ENCODE measurements at regions not wholly inside any gene's neighbourhood (a gene's known extent, or its start where the extent isn't known, plus 50 kb on each side); places are given as distances from the start of the nearest gene placed in this dataset.

DNA sequence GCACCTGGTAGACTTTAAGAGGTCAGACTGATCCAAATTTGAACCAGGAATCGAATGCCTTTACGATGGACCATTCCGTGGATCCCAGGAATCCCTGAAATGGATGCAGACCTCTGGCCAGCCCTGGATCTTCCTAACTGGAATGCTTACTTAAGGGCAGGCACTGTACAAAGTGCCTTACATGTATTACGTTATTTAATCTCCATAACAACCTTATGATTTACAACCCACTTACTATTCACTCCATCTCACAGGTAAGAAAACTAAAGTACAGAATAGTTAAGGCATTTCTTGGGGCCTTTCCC lies 93.6 kb downstream of the HSPH1 start:
- Histone ChIP-seq H3K9me3 (no peaks in the 10 kb centered on the region), H3K36me3 (no peaks in the 10 kb centered on the region), H3K4me3 (no peak overlapping the region), H3K4me1 (peaks cover 0 to 12% (median 5%) of the 10 kb centered on the region in 3 donors), H3K27ac (no peak overlapping the region), H3K27me3 (no peaks in the 10 kb centered on the region)
- DNase-seq: no peak
- intact Hi-C loops (cut with DNase I): no loop called here
- TF ChIP-seq, protein P1, sequence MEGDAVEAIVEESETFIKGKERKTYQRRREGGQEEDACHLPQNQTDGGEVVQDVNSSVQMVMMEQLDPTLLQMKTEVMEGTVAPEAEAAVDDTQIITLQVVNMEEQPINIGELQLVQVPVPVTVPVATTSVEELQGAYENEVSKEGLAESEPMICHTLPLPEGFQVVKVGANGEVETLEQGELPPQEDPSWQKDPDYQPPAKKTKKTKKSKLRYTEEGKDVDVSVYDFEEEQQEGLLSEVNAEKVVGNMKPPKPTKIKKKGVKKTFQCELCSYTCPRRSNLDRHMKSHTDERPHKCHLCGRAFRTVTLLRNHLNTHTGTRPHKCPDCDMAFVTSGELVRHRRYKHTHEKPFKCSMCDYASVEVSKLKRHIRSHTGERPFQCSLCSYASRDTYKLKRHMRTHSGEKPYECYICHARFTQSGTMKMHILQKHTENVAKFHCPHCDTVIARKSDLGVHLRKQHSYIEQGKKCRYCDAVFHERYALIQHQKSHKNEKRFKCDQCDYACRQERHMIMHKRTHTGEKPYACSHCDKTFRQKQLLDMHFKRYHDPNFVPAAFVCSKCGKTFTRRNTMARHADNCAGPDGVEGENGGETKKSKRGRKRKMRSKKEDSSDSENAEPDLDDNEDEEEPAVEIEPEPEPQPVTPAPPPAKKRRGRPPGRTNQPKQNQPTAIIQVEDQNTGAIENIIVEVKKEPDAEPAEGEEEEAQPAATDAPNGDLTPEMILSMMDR (IDR thresholded peaks at IDR 0.05): no peak
- TF ChIP-seq POLR2A (IDR thresholded peaks at IDR 0.05): no peak
- WGBS, 2 donors: 33 to 37% methylated on average over 1 to 4 of the region's 4 CpGs

DNA sequence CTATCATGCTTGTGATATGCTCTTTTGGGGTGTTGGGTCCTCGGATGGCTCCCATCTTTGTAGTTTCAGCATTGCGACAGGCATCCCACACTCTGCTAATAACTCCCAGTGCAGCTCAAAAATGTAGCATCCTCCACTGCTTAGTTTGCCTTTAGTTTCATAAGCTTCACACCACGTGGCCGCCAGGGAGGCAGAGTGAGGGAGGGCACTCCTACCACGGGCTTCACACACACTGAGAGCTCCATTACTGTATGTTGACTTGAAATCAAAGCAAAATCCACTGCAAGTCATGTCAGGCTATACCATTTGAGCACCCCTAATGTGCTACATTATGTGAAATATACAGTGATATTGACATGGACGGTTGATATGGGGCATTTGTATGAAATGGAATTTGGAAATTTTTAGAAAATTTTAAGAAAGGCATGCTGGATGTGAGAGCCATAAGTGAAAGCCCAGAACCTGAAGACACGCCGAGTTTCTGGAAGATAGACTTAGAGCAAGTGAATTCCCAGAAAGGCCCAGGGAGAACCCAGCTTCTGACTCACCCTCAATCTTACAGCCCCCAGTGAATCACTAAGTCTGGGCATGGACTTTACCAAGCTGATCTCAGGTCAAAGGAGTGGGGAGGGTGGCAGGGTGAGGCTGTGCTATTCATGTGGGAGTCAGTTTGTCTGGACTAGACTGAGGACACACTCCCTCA lies 94.1 kb downstream of the HSPH1 start:
- no peak overlapping the region for H3K4me3 ChIP-seq
- TF ChIP-seq POLR2A (IDR thresholded peaks at IDR 0.05): no peak
- TF ChIP-seq, protein P1 (IDR thresholded peaks at IDR 0.05): no peak
- H3K9me3 ChIP-seq: no peaks in the 10 kb centered on the region
- no peaks in the 10 kb centered on the region for H3K36me3 ChIP-seq
- H3K4me1 ChIP-seq: peaks cover 0 to 12% (median 5%) of the 10 kb centered on the region in 3 donors
- H3K27ac ChIP-seq: no peak overlapping the region
- no peak for DNase-seq
- WGBS, 2 donors: 60 to 61% methylated on average over 6 to 8 of the region's 8 CpGs
- intact Hi-C loops (cut with DNase I): no loop called here
- no peaks in the 10 kb centered on the region for H3K27me3 ChIP-seq

DNA sequence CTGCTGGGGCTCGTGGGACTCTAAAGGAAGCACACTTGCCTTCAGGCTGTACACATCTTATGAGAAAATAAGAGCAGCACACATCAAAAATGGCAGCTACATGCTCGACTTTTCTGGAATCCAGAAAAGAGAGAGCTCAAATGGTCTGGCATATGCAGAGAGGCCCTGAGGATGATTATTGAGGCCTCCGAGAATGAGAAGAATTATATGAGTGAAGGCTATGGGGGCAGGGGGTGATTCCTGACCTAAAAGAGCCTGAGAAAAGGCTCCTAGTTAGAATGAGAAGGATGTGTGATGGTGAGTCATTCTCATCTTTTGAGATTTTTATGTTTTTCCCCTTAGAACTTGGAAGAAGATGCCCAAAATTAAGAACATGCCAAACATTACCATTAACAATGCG lies 97.1 kb downstream of the HSPH1 start:
- no peaks in the 10 kb centered on the region for H3K27me3 ChIP-seq
- H3K4me1 ChIP-seq: peaks cover 0 to 12% (median 5%) of the 10 kb centered on the region in 3 donors
- H3K27ac ChIP-seq: no peak overlapping the region
- WGBS, 2 donors: 78 to 81% methylated on average over 4 of the region's 4 CpGs
- no peaks in the 10 kb centered on the region for H3K36me3 ChIP-seq
- H3K4me3 ChIP-seq: no peak overlapping the region
- intact Hi-C loops (cut with DNase I): no loop called here
- no peak for DNase-seq
- H3K9me3 ChIP-seq: no peaks in the 10 kb centered on the region
- TF ChIP-seq, protein P1 (IDR thresholded peaks at IDR 0.05): no peak
- no peak for TF ChIP-seq POLR2A (IDR thresholded peaks at IDR 0.05)

DNA sequence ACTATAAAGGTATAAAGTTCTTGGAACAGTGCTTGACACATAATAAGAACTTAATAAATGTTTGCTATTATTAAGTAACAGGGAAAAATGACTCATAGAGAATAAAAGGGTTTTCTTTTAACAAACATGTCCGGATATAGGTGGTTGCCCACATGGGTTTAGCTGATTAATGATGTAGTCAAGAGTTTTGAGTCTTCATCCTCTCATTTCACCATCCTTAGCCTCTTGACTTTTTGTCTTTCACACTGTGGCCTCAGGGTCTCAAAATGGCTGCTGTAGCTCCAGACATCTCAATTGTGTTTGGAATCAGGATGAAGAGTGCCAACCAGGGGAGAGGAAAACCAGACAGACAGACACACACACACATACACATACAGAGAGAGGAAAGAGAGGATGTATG lies 97.9 kb downstream of the HSPH1 start:
- Histone ChIP-seq H3K36me3 (no peaks in the 10 kb centered on the region), H3K27me3 (no peaks in the 10 kb centered on the region), H3K4me3 (no peak overlapping the region), H3K9me3 (no peaks in the 10 kb centered on the region), H3K4me1 (peaks cover 0 to 11% (median 5%) of the 10 kb centered on the region in 3 donors), H3K27ac (no peak overlapping the region)
- WGBS, 2 donors: 25 to 35% methylated on average over 1 of the region's 1 CpG
- intact Hi-C loops (cut with DNase I): no loop called here
- no peak for DNase-seq
- TF ChIP-seq, protein P1 (IDR thresholded peaks at IDR 0.05): no peak
- TF ChIP-seq POLR2A (IDR thresholded peaks at IDR 0.05): no peak

DNA sequence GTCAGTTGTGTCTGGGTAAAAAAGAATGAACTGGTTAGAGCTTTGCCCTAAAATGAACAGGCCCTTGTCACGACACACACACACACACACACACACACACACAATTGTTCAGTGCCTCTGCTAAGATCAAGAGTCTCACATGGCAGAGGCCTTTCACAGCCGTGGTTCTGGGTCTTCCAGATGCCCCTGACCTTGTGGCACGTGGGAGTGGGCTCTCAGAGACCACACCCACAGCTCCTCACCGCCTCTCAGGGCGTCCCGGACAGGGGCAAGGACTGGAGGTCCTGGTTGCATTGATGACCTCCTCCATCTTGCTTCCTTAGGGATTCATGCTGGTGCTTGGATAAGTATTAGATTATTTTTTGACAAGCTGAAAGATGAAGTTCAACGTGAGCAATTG lies 101.0 kb downstream of the HSPH1 start:
- no peaks in the 10 kb centered on the region for H3K4me1 ChIP-seq
- intact Hi-C loops (cut with DNase I): no loop called here
- DNase-seq: no peak
- H3K27me3 ChIP-seq: no peaks in the 10 kb centered on the region
- H3K9me3 ChIP-seq: no peaks in the 10 kb centered on the region
- TF ChIP-seq, protein P1 (IDR thresholded peaks at IDR 0.05): no peak
- no peak for TF ChIP-seq POLR2A (IDR thresholded peaks at IDR 0.05)
- H3K27ac ChIP-seq: no peak overlapping the region
- no peak overlapping the region for H3K4me3 ChIP-seq
- H3K36me3 ChIP-seq: no peaks in the 10 kb centered on the region
- 58 to 94% methylated on average over 2 to 4 of the region's 7 CpGs for WGBS, 2 donors

Measured in esophagus squamous epithelium (tissue), 5 donors.